ENCODE measurements at regions not wholly inside any gene's neighbourhood (a gene's known extent, or its start where the extent isn't known, plus 50 kb on each side); places are given as distances from the start of the nearest gene placed in this dataset.

GRCh38 chr6:147131532-147132128, 72.6 kb upstream of the STXBP5 start:
- H3K9me3 Mint-ChIP-seq, result no peaks in the 10 kb centered on the region
- no peaks in the 10 kb centered on the region for H3K4me1 Mint-ChIP-seq
- H3K27me3 Mint-ChIP-seq, result no peaks in the 10 kb centered on the region
- no peaks in the 10 kb centered on the region for H3K36me3 Mint-ChIP-seq
- H3K4me3 Mint-ChIP-seq, result no peak overlapping the region
- H3K27ac Mint-ChIP-seq, result no peak overlapping the region

DNA sequence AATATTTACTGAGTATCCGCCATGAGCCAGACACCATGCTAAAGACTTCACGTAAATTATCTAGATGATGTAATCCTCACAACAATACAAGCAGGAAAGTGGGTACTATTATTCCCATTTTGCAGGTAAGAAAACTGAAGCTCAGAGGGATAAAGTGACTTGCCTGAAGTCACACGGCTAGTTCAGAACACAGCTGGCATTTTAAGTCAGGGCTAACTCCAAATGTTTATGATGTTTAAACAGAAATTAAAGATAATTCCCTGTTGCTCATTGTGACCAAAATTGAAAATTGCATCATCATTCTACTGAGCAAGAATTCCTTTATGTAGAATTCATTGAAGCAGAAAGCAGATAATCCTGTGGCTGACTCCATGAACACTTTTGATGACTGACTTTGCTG, 71.3 kb upstream of the STXBP5 start:
- H3K4me3 Mint-ChIP-seq, result no peak overlapping the region
- no peaks in the 10 kb centered on the region for H3K4me1 Mint-ChIP-seq
- H3K27ac Mint-ChIP-seq, result no peak overlapping the region
- no peaks in the 10 kb centered on the region for H3K9me3 Mint-ChIP-seq
- H3K36me3 Mint-ChIP-seq, result no peaks in the 10 kb centered on the region
- no peaks in the 10 kb centered on the region for H3K27me3 Mint-ChIP-seq

GRCh38 chr6:147133669-147134068, 70.5 kb upstream of the STXBP5 start:
- Mint-ChIP-seq H3K9me3 (no peaks in the 10 kb centered on the region), H3K4me3 (no peak overlapping the region), H3K27me3 (no peaks in the 10 kb centered on the region), H3K36me3 (no peaks in the 10 kb centered on the region), H3K4me1 (no peaks in the 10 kb centered on the region), H3K27ac (no peak overlapping the region)

GRCh38 chr6:147135211-147135681, 69.0 kb upstream of the STXBP5 start:
- no peaks in the 10 kb centered on the region for H3K27me3 Mint-ChIP-seq
- no peak overlapping the region for H3K27ac Mint-ChIP-seq
- no peak overlapping the region for H3K4me3 Mint-ChIP-seq
- H3K9me3 Mint-ChIP-seq, result no peaks in the 10 kb centered on the region
- no peaks in the 10 kb centered on the region for H3K36me3 Mint-ChIP-seq
- no peaks in the 10 kb centered on the region for H3K4me1 Mint-ChIP-seq

- Mint-ChIP-seq H3K36me3 (no peaks in the 10 kb centered on the region), H3K4me3 (no peak overlapping the region), H3K27ac (no peak overlapping the region), H3K4me1 (no peaks in the 10 kb centered on the region), H3K27me3 (no peaks in the 10 kb centered on the region), H3K9me3 (no peaks in the 10 kb centered on the region)
Observed at GRCh38 chr6:147136057-147136456, 68.2 kb upstream of the STXBP5 start.

DNA sequence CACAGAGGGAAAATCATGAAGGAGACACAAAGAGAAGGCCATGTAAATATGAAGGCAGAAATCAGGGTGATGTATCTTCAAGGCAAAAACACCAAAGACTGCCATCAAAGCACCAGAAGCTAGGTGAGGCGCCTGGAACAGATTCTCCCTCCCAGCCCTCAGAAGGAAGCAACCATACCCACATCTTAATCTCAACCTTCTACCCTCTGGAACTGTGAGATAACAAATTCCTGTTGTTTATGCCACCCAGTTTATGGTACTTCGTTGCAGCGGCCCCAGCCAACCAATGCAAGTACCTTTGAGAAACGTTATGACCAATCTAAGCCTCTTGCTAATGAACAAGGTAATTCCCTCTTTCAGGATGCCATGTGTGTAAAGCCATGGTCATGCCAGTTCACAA, 66.2 kb upstream of the STXBP5 start:
- no peaks in the 10 kb centered on the region for H3K36me3 Mint-ChIP-seq
- no peaks in the 10 kb centered on the region for H3K27me3 Mint-ChIP-seq
- H3K4me1 Mint-ChIP-seq, result no peaks in the 10 kb centered on the region
- no peak overlapping the region for H3K4me3 Mint-ChIP-seq
- H3K27ac Mint-ChIP-seq, result no peak overlapping the region
- H3K9me3 Mint-ChIP-seq, result no peaks in the 10 kb centered on the region

DNA sequence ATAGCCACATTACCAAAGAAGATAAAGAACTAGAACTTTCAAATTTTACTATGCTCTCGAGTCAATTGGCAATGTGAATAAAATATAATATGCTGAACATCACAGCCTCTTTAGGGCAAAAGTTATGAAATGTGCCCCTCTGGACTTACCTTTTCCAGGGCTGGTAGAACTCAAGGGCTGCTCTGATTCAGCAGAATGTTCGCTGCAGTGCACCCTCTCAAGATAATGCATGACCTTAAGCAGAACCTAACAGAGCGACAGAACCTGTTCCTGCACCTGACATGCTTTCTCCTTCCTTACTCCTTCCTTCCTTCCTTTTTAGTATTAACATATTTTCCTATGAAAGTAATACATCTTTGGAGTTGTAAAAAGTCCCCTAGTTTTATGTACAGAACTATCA, 65.4 kb upstream of the STXBP5 start:
- Mint-ChIP-seq H3K27ac (no peak overlapping the region), H3K27me3 (no peaks in the 10 kb centered on the region), H3K36me3 (no peaks in the 10 kb centered on the region), H3K4me3 (no peak overlapping the region), H3K9me3 (no peaks in the 10 kb centered on the region), H3K4me1 (no peaks in the 10 kb centered on the region)

GRCh38 chr6:147141711-147142308, 62.4 kb upstream of the STXBP5 start:
- no peaks in the 10 kb centered on the region for H3K27me3 Mint-ChIP-seq

DNA sequence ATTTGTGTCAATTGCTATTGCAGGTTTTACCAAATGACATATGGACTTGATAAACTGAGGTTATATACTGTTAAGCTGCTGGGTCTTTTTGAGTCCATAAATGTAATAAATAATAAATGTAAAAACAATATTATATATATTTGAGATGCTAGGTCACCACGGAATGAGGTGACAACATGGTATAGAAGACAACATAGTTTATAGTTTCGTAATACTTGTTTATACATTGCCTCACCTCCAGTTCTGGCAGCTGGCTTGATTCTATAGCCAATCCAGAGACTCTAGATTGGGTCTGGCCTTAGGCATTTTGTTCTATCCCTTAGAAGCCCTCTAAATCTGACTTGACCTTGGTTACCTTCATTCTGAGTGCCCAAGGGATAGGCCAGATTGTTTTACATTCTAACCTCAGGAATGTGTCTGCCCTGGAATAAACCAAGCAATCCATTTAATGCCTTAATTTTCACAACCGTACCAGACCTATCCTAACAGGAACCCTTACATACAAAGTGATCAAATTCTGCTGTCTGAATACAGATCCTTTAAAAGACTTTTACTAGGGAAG, 61.5 kb upstream of the STXBP5 start:
- H3K27me3 Mint-ChIP-seq, result no peaks in the 10 kb centered on the region
- no peaks in the 10 kb centered on the region for H3K4me1 Mint-ChIP-seq
- H3K36me3 Mint-ChIP-seq, result no peaks in the 10 kb centered on the region
- H3K4me3 Mint-ChIP-seq, result no peak overlapping the region
- H3K27ac Mint-ChIP-seq, result no peak overlapping the region
- no peaks in the 10 kb centered on the region for H3K9me3 Mint-ChIP-seq

More at GRCh38 chr6:147141711-147142308, 62.4 kb upstream of the STXBP5 start:
- Mint-ChIP-seq H3K4me3 (no peak overlapping the region), H3K9me3 (no peaks in the 10 kb centered on the region), H3K27ac (no peak overlapping the region), H3K4me1 (no peaks in the 10 kb centered on the region), H3K36me3 (no peaks in the 10 kb centered on the region)

DNA sequence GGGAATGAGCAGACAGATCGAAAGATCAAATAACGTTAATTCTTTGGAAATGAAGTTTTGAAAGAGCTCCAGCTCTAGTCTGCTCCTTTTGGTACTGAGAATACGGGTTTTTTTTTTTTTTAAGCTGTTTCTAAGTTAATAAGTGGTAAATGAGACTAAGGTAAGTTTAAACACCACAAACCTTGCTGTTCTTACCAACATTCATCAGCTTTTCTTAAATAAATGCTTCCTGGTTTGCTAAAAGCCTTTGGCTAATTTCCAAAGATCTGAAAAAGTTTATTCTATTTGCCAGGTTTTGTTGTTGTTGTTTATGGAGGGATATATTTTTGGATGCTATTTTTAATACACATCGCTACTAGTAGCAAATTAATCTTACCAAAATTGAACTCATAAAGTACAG, 55.1 kb upstream of the STXBP5 start:
- peaks cover 0 to 1% (median 0%) of the 10 kb centered on the region in 3 donors for H3K4me1 Mint-ChIP-seq
- no peak overlapping the region for H3K4me3 Mint-ChIP-seq
- H3K36me3 Mint-ChIP-seq, result peaks cover 2% of the 10 kb centered on the region
- H3K9me3 Mint-ChIP-seq, result no peaks in the 10 kb centered on the region
- peaks cover 10% of the 10 kb centered on the region for H3K27me3 Mint-ChIP-seq
- H3K27ac Mint-ChIP-seq, result no peak overlapping the region

DNA sequence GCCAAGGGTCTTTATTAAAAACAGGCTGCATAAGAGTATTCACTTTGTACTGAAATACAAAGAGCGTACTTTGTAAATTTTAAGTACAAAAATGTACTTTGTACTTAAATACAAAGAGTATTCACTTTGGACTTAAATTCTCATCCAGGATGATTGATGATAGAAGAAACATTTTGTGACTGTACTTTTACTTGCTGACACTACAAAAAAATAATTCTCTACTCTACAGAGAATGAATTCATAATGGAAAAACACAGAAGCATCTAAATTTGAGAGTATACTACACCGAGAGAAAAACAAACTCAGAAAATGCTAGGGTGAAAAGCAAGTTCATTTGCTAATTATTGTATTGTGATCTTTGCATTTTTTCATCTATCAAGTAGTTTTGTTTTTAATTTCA, 54.4 kb upstream of the STXBP5 start:
- H3K27ac Mint-ChIP-seq, result no peak overlapping the region
- H3K27me3 Mint-ChIP-seq, result peaks cover 11% of the 10 kb centered on the region
- H3K4me1 Mint-ChIP-seq, result peaks cover 0 to 1% (median 0%) of the 10 kb centered on the region in 3 donors
- no peak overlapping the region for H3K4me3 Mint-ChIP-seq
- H3K36me3 Mint-ChIP-seq, result peaks cover 2% of the 10 kb centered on the region
- H3K9me3 Mint-ChIP-seq, result no peaks in the 10 kb centered on the region

- Mint-ChIP-seq H3K36me3 (peaks cover 2% of the 10 kb centered on the region), H3K27ac (no peak overlapping the region), H3K4me3 (no peak overlapping the region), H3K27me3 (peaks cover 11% of the 10 kb centered on the region), H3K9me3 (no peaks in the 10 kb centered on the region), H3K4me1 (peaks cover 0 to 1% (median 0%) of the 10 kb centered on the region in 3 donors)
Observed at GRCh38 chr6:147150293-147150692, 53.9 kb upstream of the STXBP5 start.

Measured in IgD-negative memory B cell (primary cell).